Progenitor cell of endocrine pancreas (in vitro differentiated cells): ENCODE measurements at regions not wholly inside any gene's neighbourhood (a gene's known extent, or its start where the extent isn't known, plus 50 kb on each side); places are given as distances from the start of the nearest gene placed in this dataset.

Experiments
- DNase-seq: peaks from one replicate; pipeline ENCODE4 v3.0.0; 2021; ENCODE audit warnings: low spot score; ENCODE audit not compliant: unreplicated experiment
- H3K27ac Mint-ChIP-seq: 2 replicates; pipeline ENCODE4 v1.8.0; 2021; ENCODE audit warnings: mild to moderate bottlenecking, moderate library complexity, mixed read lengths
- H3K27me3 Mint-ChIP-seq: 2 replicates; pipeline ENCODE4 v1.8.0; 2021; ENCODE audit warnings: mixed read lengths
- H3K36me3 Mint-ChIP-seq: 2 replicates; pipeline ENCODE4 v1.8.0; 2022; ENCODE audit warnings: mixed read lengths; ENCODE audit not compliant: insufficient read depth
- H3K4me1 Mint-ChIP-seq: 2 replicates; pipeline ENCODE4 v1.8.0; 2021; ENCODE audit warnings: low read depth, mixed read lengths
- H3K4me3 Mint-ChIP-seq: 2 replicates; pipeline ENCODE4 v1.8.0; 2021; ENCODE audit warnings: low read depth, mild to moderate bottlenecking, moderate library complexity, mixed read lengths
- H3K9me3 Mint-ChIP-seq: 2 replicates; pipeline ENCODE4 v1.8.0; 2021; ENCODE audit warnings: low read depth, mixed read lengths
- CTCF ChIP-seq: fragments of 200-600 bp; sonication (generic); IDR thresholded peaks from one replicate; pipeline ENCODE4 v1.5.0; 2021; ENCODE audit warnings: antibody characterized with exemption, mild to moderate bottlenecking; ENCODE audit not compliant: unreplicated experiment

DNA sequence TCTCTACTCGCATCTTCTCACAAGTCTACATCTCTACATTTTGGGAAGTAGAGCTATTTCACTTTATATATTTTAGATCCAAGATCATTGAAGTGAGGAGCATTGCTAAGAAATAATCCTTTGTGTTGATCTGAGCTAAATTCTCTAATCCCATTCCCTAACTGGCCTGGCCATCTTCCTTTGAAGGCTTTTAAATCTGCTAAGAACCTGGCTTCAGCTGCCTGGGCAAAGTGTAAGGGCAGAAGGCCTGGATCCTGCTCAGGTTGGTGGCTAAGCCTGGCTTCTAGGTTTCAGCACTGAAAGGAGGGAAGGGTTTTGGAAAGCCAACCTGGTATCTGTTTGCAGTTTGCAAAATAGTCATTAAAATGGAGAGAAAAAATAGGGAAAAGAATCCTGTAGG, 167.6 kb downstream of the BRINP2 start:
- no peak for TF ChIP-seq CTCF
- Mint-ChIP-seq H3K36me3 (no peaks in the 10 kb centered on the region), H3K9me3 (no peaks in the 10 kb centered on the region), H3K27me3 (peaks cover 10% of the 10 kb centered on the region), H3K4me1 (peaks cover 26% of the 10 kb centered on the region), H3K4me3 (no peak overlapping the region), H3K27ac (no peak overlapping the region)
- DNase-seq: no peak

- TF ChIP-seq CTCF: no peak
- peaks cover 8% of the 10 kb centered on the region for H3K27me3 Mint-ChIP-seq
- DNase-seq: no peak
- peaks cover 21% of the 10 kb centered on the region for H3K4me1 Mint-ChIP-seq
- H3K36me3 Mint-ChIP-seq: no peaks in the 10 kb centered on the region
- H3K9me3 Mint-ChIP-seq: no peaks in the 10 kb centered on the region
- H3K4me3 Mint-ChIP-seq: no peak overlapping the region
- no peak overlapping the region for H3K27ac Mint-ChIP-seq
These were observed 164.1 kb downstream of the BRINP2 start for GRCh38 chr1:177334903-177335302.

GRCh38 chr1:177333936-177334595, 163.3 kb downstream of the BRINP2 start:
- Mint-ChIP-seq H3K9me3 (no peaks in the 10 kb centered on the region), H3K27me3 (peaks cover 9% of the 10 kb centered on the region), H3K27ac (no peak overlapping the region), H3K4me1 (peaks cover 21% of the 10 kb centered on the region), H3K36me3 (no peaks in the 10 kb centered on the region), H3K4me3 (no peak overlapping the region)
- TF ChIP-seq CTCF: peak; percentile 38
- no peak for DNase-seq
